H1 (cell line): ENCODE measurements at regions not wholly inside any gene's neighbourhood (a gene's known extent, or its start where the extent isn't known, plus 50 kb on each side); places are given as distances from the start of the nearest gene placed in this dataset.

Experiments used
- CTCF ChIA-PET: fragments of 300-600 bp; sonication (Branson Sonifier 250); formaldehyde crosslinking; loops from one replicate; lab custom pipeline; 2021; ENCODE audit not compliant: partially characterized antibody; lab: Charles Lee
- POLR2A ChIA-PET: fragments of 300-600 bp; sonication (Branson Sonifier 250); formaldehyde crosslinking; loops from one replicate; lab custom pipeline; 2021; ENCODE audit warnings: inconsistent platforms; ENCODE audit not compliant: partially characterized antibody; lab: Charles Lee
- DNase-seq, 2 experiments: peaks; one replicate each; pipeline versions ENCODE4 v3.0.0 to v3.0.0-alpha.2; 2010 to 2022; ENCODE audit warnings: low spot score in 2 of 2, low read depth in 1 of 2, mixed read lengths in 1 of 2
- FAIRE-seq: peaks from 2 replicates; lab custom pipeline; 2011; peaks lifted over from hg19 to GRCh38; lab: Jason Lieb, UNC
- H2AFZ ChIP-seq: 2 replicates; pipeline ENCODE4 v1.8.1; 2012; ENCODE audit warnings: low read length, inconsistent platforms
- H2AK5ac ChIP-seq: 2 replicates; pipeline ENCODE4 v1.6.1; 2013; ENCODE audit warnings: low read depth, low read length
- H2BK120ac ChIP-seq: replicated peaks from 2 replicates; pipeline ENCODE3; 2013; ENCODE audit warnings: low read depth, low read length, inconsistent platforms
- H2BK12ac ChIP-seq: 2 replicates; pipeline ENCODE4 v1.6.1; 2013; ENCODE audit warnings: low read depth, low read length
- H2BK15ac ChIP-seq: 2 replicates; pipeline ENCODE4 v1.6.1; 2013; ENCODE audit warnings: low read length
- H2BK20ac ChIP-seq: 2 replicates; pipeline ENCODE4 v1.6.1; 2013; ENCODE audit warnings: low read length
- H2BK5ac ChIP-seq: 2 replicates; pipeline ENCODE4 v1.6.1; 2013; ENCODE audit warnings: low read depth, low read length
- H3K14ac ChIP-seq: 2 replicates; pipeline ENCODE4 v1.6.1; 2013; ENCODE audit warnings: inconsistent platforms; ENCODE audit not compliant: insufficient read length
- H3K18ac ChIP-seq: 2 replicates; pipeline ENCODE4 v1.6.1; 2013; ENCODE audit warnings: low read length; ENCODE audit errors: extremely low read depth
- H3K23ac ChIP-seq: 2 replicates; pipeline ENCODE4 v1.6.1; 2013; ENCODE audit warnings: inconsistent platforms; ENCODE audit not compliant: insufficient read length
- H3K23me2 ChIP-seq: 2 replicates; pipeline ENCODE4 v1.6.1; 2013; ENCODE audit warnings: low read depth, low read length
- H3K27ac ChIP-seq: 2 replicates; pipeline ENCODE4 v1.6.1; 2011; ENCODE audit warnings: low read depth, low read length, inconsistent platforms
- H3K27me3 ChIP-seq, 4 experiments: replicated peaks in 1 of 4; 1 replicate in 1 of 4; 2 replicates in 3 of 4; pipeline versions ENCODE4 v1.6.1 to v1.8.1; 2011 to 2013; ENCODE audit warnings: low read length in 3 of 4, mild to moderate bottlenecking in 3 of 4, inconsistent platforms in 2 of 4, mixed read lengths in 2 of 4, moderate library complexity in 1 of 4; ENCODE audit not compliant: control insufficient read depth in 3 of 4, insufficient read depth in 3 of 4; ENCODE audit errors: extremely low read depth in 1 of 4
- H3K36me3 ChIP-seq, 4 experiments: 2 replicates each; pipeline versions ENCODE4 v1.6.1 to v1.8.1; 2011 to 2013; ENCODE audit warnings: mild to moderate bottlenecking in 4 of 4, low read length in 3 of 4, moderate library complexity in 2 of 4, control low read depth in 1 of 4, inconsistent platforms in 1 of 4; ENCODE audit not compliant: insufficient read depth in 4 of 4, control insufficient read depth in 2 of 4
- H3K4ac ChIP-seq: replicated peaks from 2 replicates; pipeline ENCODE3; 2013; ENCODE audit warnings: low read length, low read depth, mixed read lengths, inconsistent platforms; ENCODE audit not compliant: insufficient read length
- H3K4me1 ChIP-seq, 4 experiments: replicated peaks in 1 of 4; 1 replicate in 1 of 4; 2 replicates in 3 of 4; pipeline versions ENCODE4 v1.6.1 to v1.8.1; 2011 to 2013; ENCODE audit warnings: low read length in 3 of 4, inconsistent platforms in 2 of 4, mixed read lengths in 1 of 4; ENCODE audit not compliant: insufficient read depth in 4 of 4, control insufficient read depth in 3 of 4
- H3K4me2 ChIP-seq, 2 experiments: 2 replicates each; pipeline versions ENCODE4 v1.6.1 to v1.8.1; 2011 to 2013; ENCODE audit warnings: low read depth in 2 of 2, low read length in 2 of 2, control low read depth in 1 of 2, inconsistent platforms in 1 of 2, mild to moderate bottlenecking in 1 of 2; ENCODE audit not compliant: insufficient read depth in 1 of 2
- H3K4me3 ChIP-seq, 4 experiments: fragments of 200-600, 300-600 bp in 1 of 4; sonication (generic), shearing (Covaris generic), sonication (Bioruptor Twin) in 1 of 4; 2 replicates each; pipeline versions ENCODE4 v1.5.1 to v1.8.1; 2011 to 2016; ENCODE audit warnings: low read length in 4 of 4, low read depth in 3 of 4, control low read depth in 2 of 4, inconsistent platforms in 2 of 4, mild to moderate bottlenecking in 2 of 4, mixed read lengths in 1 of 4, moderate library complexity in 1 of 4; ENCODE audit not compliant: insufficient read depth in 2 of 4; ENCODE audit errors: extremely low read depth in 1 of 4
- H3K56ac ChIP-seq: replicated peaks from 2 replicates; pipeline ENCODE3; 2013; ENCODE audit warnings: low read depth, mild to moderate bottlenecking, mixed read lengths, low read length, inconsistent platforms; ENCODE audit not compliant: insufficient read length
- H3K79me1 ChIP-seq: 2 replicates; pipeline ENCODE4 v1.6.1; 2013; ENCODE audit warnings: low read depth, low read length, control low read depth
- H3K79me2 ChIP-seq, 2 experiments: 2 replicates each; pipeline versions ENCODE4 v1.6.1 to v1.8.1; 2012 to 2013; ENCODE audit warnings: low read length in 2 of 2, mild to moderate bottlenecking in 2 of 2, inconsistent platforms in 1 of 2; ENCODE audit not compliant: insufficient read depth in 2 of 2, control insufficient read depth in 1 of 2
- H3K9ac ChIP-seq, 4 experiments: replicated peaks in 1 of 4; 1 replicate in 1 of 4; 2 replicates in 3 of 4; pipeline versions ENCODE4 v1.6.1 to v1.8.1; 2011 to 2013; ENCODE audit warnings: low read depth in 3 of 4, low read length in 3 of 4, control low read depth in 2 of 4, mild to moderate bottlenecking in 2 of 4, moderate library complexity in 2 of 4, inconsistent platforms in 1 of 4; ENCODE audit errors: extremely low read depth in 1 of 4
- H3K9me3 ChIP-seq, 2 experiments: 2 replicates each; pipeline versions ENCODE4 v1.6.1 to v1.8.1; 2012 to 2013; ENCODE audit warnings: mild to moderate bottlenecking in 2 of 2, moderate library complexity in 2 of 2, control low read depth in 1 of 2, inconsistent platforms in 1 of 2, low read depth in 1 of 2, low read length in 1 of 2, mixed read lengths in 1 of 2; ENCODE audit not compliant: insufficient read depth in 2 of 2
- H4K20me1 ChIP-seq, 2 experiments: replicated peaks in 1 of 2; 2 replicates each; pipeline versions ENCODE3 to v1.8.1; 2011 to 2013; ENCODE audit warnings: inconsistent platforms in 2 of 2, low read length in 2 of 2, mild to moderate bottlenecking in 1 of 2; ENCODE audit not compliant: insufficient read depth in 2 of 2, control insufficient read depth in 1 of 2
- H4K5ac ChIP-seq: 2 replicates; pipeline ENCODE4 v1.6.1; 2013; ENCODE audit warnings: low read length, low read depth, mixed read lengths, inconsistent platforms; ENCODE audit not compliant: insufficient read length
- H4K8ac ChIP-seq: 2 replicates; pipeline ENCODE4 v1.8.0; 2013; ENCODE audit warnings: mild to moderate bottlenecking, moderate library complexity, low read length, inconsistent platforms; ENCODE audit not compliant: insufficient read depth; ENCODE audit errors: extremely low read depth
- H4K91ac ChIP-seq: replicated peaks from 2 replicates; pipeline ENCODE3; 2013; ENCODE audit warnings: low read length, mixed read lengths, inconsistent platforms; ENCODE audit not compliant: insufficient read length
- RXRA ChIP-seq: IDR thresholded peaks from 2 replicates; pipeline ENCODE4 v1.6.1; 2011; ENCODE audit warnings: low read depth, mild to moderate bottlenecking, low read length, moderate library complexity; ENCODE audit not compliant: insufficient read depth
- WGBS, 2 experiments: shearing (Covaris generic) in 1 of 2; methylation state at CpG; one replicate each; pipeline versions ENCODE4 v1.1.6 to v1.1.7; 2013 to 2015; ENCODE audit warnings: low lambda C conversion rate in 2 of 2, mixed read lengths in 2 of 2, inconsistent platforms in 1 of 2, low coverage in 1 of 2, missing lambda C conversion rate in 1 of 2; ENCODE audit not compliant: insufficient replicate concordance in 2 of 2, insufficient coverage in 1 of 2, insufficient read length in 1 of 2; ENCODE audit errors: extremely low coverage in 1 of 2, missing lambda C conversion rate in 1 of 2; 5-methylcytosine and 5-hydroxymethylcytosine counted together

GRCh38 chr21:31813862-31814261, 59.0 kb upstream of the HUNK start:
- no peaks in the 10 kb centered on the region for H3K23me2 ChIP-seq
- CTCF ChIA-PET: interaction anchor here (0.6 to 1.7 kb wide), 2 partner anchors 28 to 1575 kb away, joined by 3 to 5 read pairs; no protein-coding TSS in a partner anchor
- no peak overlapping the region for H4K91ac ChIP-seq
- no peak overlapping the region for H2BK20ac ChIP-seq
- H3K27ac ChIP-seq: no peak overlapping the region
- H3K4ac ChIP-seq: no peak overlapping the region
- no peak overlapping the region for H4K5ac ChIP-seq
- no peaks in the 10 kb centered on the region for H3K9me3 ChIP-seq
- TF ChIP-seq RXRA: no peak
- no peak overlapping the region for H3K9ac ChIP-seq
- H2AFZ ChIP-seq: no peak overlapping the region
- WGBS, 2 experiments: 88% methylated on average over 1 of the region's 1 CpG; no CpG with 5 or more reads in 1 of the 2 experiments
- H3K4me2 ChIP-seq: no peak overlapping the region
- POLR2A ChIA-PET: no interaction called here
- no peaks in the 10 kb centered on the region for H3K27me3 ChIP-seq
- no peak overlapping the region for H2AK5ac ChIP-seq
- no peaks in the 10 kb centered on the region for H3K36me3 ChIP-seq
- H3K4me3 ChIP-seq: no peak overlapping the region
- no peak overlapping the region for H2BK15ac ChIP-seq
- no peaks in the 10 kb centered on the region for H3K79me2 ChIP-seq
- H2BK120ac ChIP-seq: no peak overlapping the region
- no peak overlapping the region for H3K56ac ChIP-seq
- no peaks in the 10 kb centered on the region for H4K20me1 ChIP-seq
- no peak for FAIRE-seq
- no peak overlapping the region for H3K23ac ChIP-seq
- no peak overlapping the region for H4K8ac ChIP-seq
- no peak overlapping the region for H3K18ac ChIP-seq
- no peaks in the 10 kb centered on the region for H3K79me1 ChIP-seq
- no peak overlapping the region for H2BK5ac ChIP-seq
- H3K4me1 ChIP-seq: no peaks in the 10 kb centered on the region
- H2BK12ac ChIP-seq: no peak overlapping the region
- DNase-seq: no peak
- H3K14ac ChIP-seq: no peak overlapping the region
